Thymus (tissue), 11 donors: ENCODE measurements at regions not wholly inside any gene's neighbourhood (a gene's known extent, or its start where the extent isn't known, plus 50 kb on each side); places are given as distances from the start of the nearest gene placed in this dataset.
A peak's percentile ranks its signal among the peaks of the same experiment; 100 is the strongest.

Experiments
- DNase-seq, 9 donors: peaks; one replicate each; pipeline ENCODE4 v3.0.0-alpha.2; 2013; ENCODE audit warnings: low spot score in 9 of 9, low read depth in 6 of 9, missing footprints in 1 of 9
- H3K27ac ChIP-seq, 2 donors: one replicate each; pipeline ENCODE4 v1.5.1; 2013; ENCODE audit warnings: control low read depth in 1 of 2, low read depth in 1 of 2, low read length in 1 of 2, mild to moderate bottlenecking in 1 of 2, moderate library complexity in 1 of 2
- H3K27me3 ChIP-seq, 2 donors: one replicate each; pipeline ENCODE4 v1.5.1; 2013; ENCODE audit warnings: low read length in 1 of 2; ENCODE audit not compliant: control insufficient read depth in 2 of 2, insufficient read depth in 1 of 2
- H3K36me3 ChIP-seq, 2 donors: one replicate each; pipeline ENCODE4 v1.5.1; 2013; ENCODE audit warnings: low read length in 1 of 2, mild to moderate bottlenecking in 1 of 2, moderate library complexity in 1 of 2; ENCODE audit not compliant: control insufficient read depth in 2 of 2, insufficient read depth in 2 of 2
- H3K4me1 ChIP-seq, 2 donors: one replicate each; pipeline ENCODE4 v1.5.1; 2013; ENCODE audit warnings: low read length in 2 of 2; ENCODE audit not compliant: control insufficient read depth in 2 of 2, insufficient read depth in 2 of 2
- H3K4me3 ChIP-seq, 2 donors: one replicate each; pipeline ENCODE4 v1.5.1; 2013; ENCODE audit warnings: low read length in 2 of 2, control low read depth in 1 of 2, mild to moderate bottlenecking in 1 of 2
- H3K9me3 ChIP-seq, 2 donors: one replicate each; pipeline ENCODE4 v1.5.1; 2013; ENCODE audit warnings: low read length in 1 of 2, mild to moderate bottlenecking in 1 of 2; ENCODE audit not compliant: control insufficient read depth in 2 of 2, insufficient read depth in 1 of 2
- WGBS: extraction: QIAGEN DNeasy Blood & Tissue Kit; methylation state at CpG from one replicate; pipeline ENCODE4 v1.1.7; 2013; 5-methylcytosine and 5-hydroxymethylcytosine counted together
- donor health status: healthy.

GRCh38 chr22:47420211-47420610 lies 657.8 kb downstream of the TBC1D22A start:
- no peaks in the 10 kb centered on the region for H3K27me3 ChIP-seq
- DNase-seq: no peak
- H3K9me3 ChIP-seq: peaks cover 0 to 2% of the 10 kb centered on the region in 2 donors
- WGBS: 73% methylated on average over 3 of the region's 3 CpGs
- no peak overlapping the region for H3K27ac ChIP-seq
- no peaks in the 10 kb centered on the region for H3K36me3 ChIP-seq
- H3K4me1 ChIP-seq: no peaks in the 10 kb centered on the region
- no peak overlapping the region for H3K4me3 ChIP-seq

- 74% methylated on average over 4 of the region's 4 CpGs for WGBS
- H3K27me3 ChIP-seq: no peaks in the 10 kb centered on the region
- no peaks in the 10 kb centered on the region for H3K4me1 ChIP-seq
- no peak overlapping the region for H3K27ac ChIP-seq
- DNase-seq: peak in 1 of 9 donors; percentile 17
- no peaks in the 10 kb centered on the region for H3K36me3 ChIP-seq
- H3K4me3 ChIP-seq: no peak overlapping the region
- peaks cover 0 to 2% of the 10 kb centered on the region in 2 donors for H3K9me3 ChIP-seq
These were observed 656.8 kb downstream of the TBC1D22A start for GRCh38 chr22:47419239-47419638.

- no peaks in the 10 kb centered on the region for H3K27me3 ChIP-seq
- no peaks in the 10 kb centered on the region for H3K9me3 ChIP-seq
- WGBS: 88% methylated on average over 2 of the region's 2 CpGs
- no peak overlapping the region for H3K4me3 ChIP-seq
- DNase-seq: no peak
- no peaks in the 10 kb centered on the region for H3K4me1 ChIP-seq
- no peak overlapping the region for H3K27ac ChIP-seq
- no peaks in the 10 kb centered on the region for H3K36me3 ChIP-seq
These were observed 655.2 kb downstream of the TBC1D22A start for GRCh38 chr22:47417699-47418098.

GRCh38 chr22:47411006-47411405 lies 648.6 kb downstream of the TBC1D22A start:
- no peaks in the 10 kb centered on the region for H3K36me3 ChIP-seq
- no peaks in the 10 kb centered on the region for H3K27me3 ChIP-seq
- no peak overlapping the region for H3K27ac ChIP-seq
- WGBS: 92% methylated on average over 8 of the region's 8 CpGs
- H3K9me3 ChIP-seq: no peaks in the 10 kb centered on the region
- no peak overlapping the region for H3K4me3 ChIP-seq
- no peaks in the 10 kb centered on the region for H3K4me1 ChIP-seq
- DNase-seq: no peak

GRCh38 chr22:47409539-47410275 lies 647.3 kb downstream of the TBC1D22A start:
- Histone ChIP-seq H3K4me1 (no peaks in the 10 kb centered on the region), H3K27me3 (no peaks in the 10 kb centered on the region), H3K27ac (no peak overlapping the region), H3K9me3 (no peaks in the 10 kb centered on the region), H3K4me3 (no peak overlapping the region), H3K36me3 (no peaks in the 10 kb centered on the region)
- WGBS: 82% methylated on average over 12 of the region's 12 CpGs
- no peak for DNase-seq

GRCh38 chr22:47408409-47408808 lies 646.0 kb downstream of the TBC1D22A start:
- no peak for DNase-seq
- H3K4me3 ChIP-seq: no peak overlapping the region
- no peaks in the 10 kb centered on the region for H3K4me1 ChIP-seq
- no peaks in the 10 kb centered on the region for H3K36me3 ChIP-seq
- H3K27me3 ChIP-seq: no peaks in the 10 kb centered on the region
- 84% methylated on average over 7 of the region's 7 CpGs for WGBS
- H3K27ac ChIP-seq: no peak overlapping the region
- no peaks in the 10 kb centered on the region for H3K9me3 ChIP-seq

- H3K4me1 ChIP-seq: no peaks in the 10 kb centered on the region
- H3K9me3 ChIP-seq: no peaks in the 10 kb centered on the region
- H3K27me3 ChIP-seq: no peaks in the 10 kb centered on the region
- no peak overlapping the region for H3K27ac ChIP-seq
- DNase-seq: no peak
- WGBS: 82% methylated on average over 6 of the region's 6 CpGs
- no peak overlapping the region for H3K4me3 ChIP-seq
- H3K36me3 ChIP-seq: no peaks in the 10 kb centered on the region
These were observed 645.1 kb downstream of the TBC1D22A start for GRCh38 chr22:47407461-47408025.

GRCh38 chr22:47406896-47407295 lies 644.4 kb downstream of the TBC1D22A start:
- H3K9me3 ChIP-seq: no peaks in the 10 kb centered on the region
- WGBS: 95% methylated on average over 11 of the region's 11 CpGs
- no peaks in the 10 kb centered on the region for H3K36me3 ChIP-seq
- no peak for DNase-seq
- no peaks in the 10 kb centered on the region for H3K4me1 ChIP-seq
- no peaks in the 10 kb centered on the region for H3K27me3 ChIP-seq
- H3K27ac ChIP-seq: no peak overlapping the region
- H3K4me3 ChIP-seq: no peak overlapping the region

GRCh38 chr22:47406180-47406834 lies 643.9 kb downstream of the TBC1D22A start:
- H3K27ac ChIP-seq: no peak overlapping the region
- no peaks in the 10 kb centered on the region for H3K4me1 ChIP-seq
- no peak for DNase-seq
- 91% methylated on average over 12 of the region's 12 CpGs for WGBS
- H3K36me3 ChIP-seq: no peaks in the 10 kb centered on the region
- no peaks in the 10 kb centered on the region for H3K9me3 ChIP-seq
- no peaks in the 10 kb centered on the region for H3K27me3 ChIP-seq
- H3K4me3 ChIP-seq: no peak overlapping the region
